ENCODE measurements at regions not wholly inside any gene's neighbourhood (a gene's known extent, or its start where the extent isn't known, plus 50 kb on each side); places are given as distances from the start of the nearest gene placed in this dataset.

DNA sequence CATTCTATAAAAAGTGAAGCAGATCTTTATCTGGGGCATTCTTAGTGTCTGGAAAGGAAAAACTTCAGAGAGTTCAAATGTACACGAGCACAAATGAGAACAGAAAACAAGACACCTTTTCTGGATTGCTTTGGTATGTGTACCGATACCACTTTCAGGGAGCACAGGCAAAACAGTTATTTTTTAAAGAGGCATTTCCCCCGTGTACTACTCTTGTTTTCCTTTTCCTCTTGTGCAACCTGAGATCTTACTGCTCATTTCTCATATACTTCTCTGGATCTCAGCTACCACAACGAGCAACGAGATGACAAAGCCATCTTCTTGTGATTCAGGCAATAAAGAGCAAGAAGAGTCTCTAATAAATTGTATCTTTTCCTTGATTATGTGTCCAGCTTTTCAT is 463.6 kb downstream of the SHQ1 start:
- no peak for DNase-seq

DNA sequence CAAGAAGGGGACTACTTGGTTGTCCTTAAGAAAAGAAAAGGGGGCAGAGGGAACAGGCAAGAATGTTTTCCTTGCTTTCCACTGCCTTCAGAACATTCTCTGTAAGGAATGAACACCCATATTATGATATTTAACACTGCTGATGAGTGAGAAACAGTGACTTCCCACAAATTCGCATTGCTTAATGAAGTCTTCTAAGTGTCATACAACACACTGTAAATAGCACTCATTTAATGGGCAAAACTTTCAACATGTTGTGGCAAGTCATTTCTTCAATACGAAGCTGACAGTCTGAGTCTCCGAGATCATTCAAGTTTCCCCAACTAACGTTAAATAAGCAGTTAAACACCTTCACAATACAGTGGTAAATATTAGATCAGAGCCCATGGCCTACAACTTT is 464.4 kb downstream of the SHQ1 start:
- no peak for DNase-seq

- DNase-seq, result no peak
Measured at GRCh38 chr3:72383230-72383629, 465.0 kb downstream of the SHQ1 start.

- DNase-seq, result no peak
Measured at GRCh38 chr3:72382460-72382859, 465.8 kb downstream of the SHQ1 start.

DNA sequence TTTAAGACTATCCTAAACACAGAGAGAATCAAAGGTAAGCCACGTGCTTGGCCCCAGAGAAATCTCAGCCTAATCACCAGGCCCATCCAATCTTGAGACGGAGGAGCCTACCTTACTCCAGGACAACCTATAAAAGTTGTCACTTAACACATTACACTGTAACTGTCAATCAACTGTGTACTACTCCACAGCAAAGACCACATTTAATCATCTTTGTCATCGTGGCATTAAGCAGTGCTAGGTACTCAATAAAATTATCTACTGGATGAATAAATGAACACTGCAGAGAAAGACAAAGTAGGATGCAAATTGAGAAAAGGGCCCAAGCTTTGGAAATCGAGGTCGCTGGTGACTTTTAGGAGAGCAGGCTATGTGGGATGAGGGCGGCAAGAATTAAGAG is 466.7 kb downstream of the SHQ1 start:
- DNase-seq, result no peak

DNA sequence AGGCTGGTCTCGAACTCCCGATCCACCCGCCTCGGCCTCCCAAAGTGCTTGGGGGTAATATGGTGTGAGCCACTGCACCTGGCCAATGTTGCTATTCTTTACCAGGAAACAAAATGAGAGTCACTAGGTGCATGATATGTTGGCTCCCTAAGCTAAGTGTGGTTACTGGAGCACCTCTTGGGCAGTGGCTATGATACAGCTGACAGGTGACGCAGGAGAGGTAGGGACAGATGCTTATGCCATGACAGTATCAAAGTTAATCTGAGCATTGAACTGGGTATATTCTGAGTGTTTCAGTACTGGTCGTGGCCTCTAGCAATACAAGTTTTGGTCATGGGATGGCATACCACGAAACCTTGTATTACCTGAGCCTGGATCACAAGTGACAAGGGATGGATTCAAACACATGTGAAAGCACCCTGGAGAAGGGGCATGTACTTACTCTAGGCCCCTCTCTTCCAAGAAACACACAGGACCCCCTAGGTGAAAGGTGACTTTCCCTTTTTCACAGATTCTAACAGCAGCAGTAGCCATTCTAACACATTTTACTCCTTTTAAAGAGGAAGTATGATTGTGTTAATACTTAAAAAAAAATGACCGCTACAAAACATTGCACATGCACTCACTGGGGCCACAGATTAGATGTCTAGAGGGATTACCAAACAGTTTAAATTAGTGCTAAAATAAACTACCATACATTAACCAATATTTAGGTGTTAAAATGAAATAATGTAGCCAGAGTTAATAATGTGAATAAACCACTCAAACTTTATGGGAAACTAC is 467.3 kb downstream of the SHQ1 start:
- no peak for DNase-seq

- DNase-seq, result no peak
Measured at GRCh38 chr3:72380193-72380592, 468.1 kb downstream of the SHQ1 start.

GRCh38 chr3:72379500-72380187 is 468.6 kb downstream of the SHQ1 start:
- no peak for DNase-seq

GRCh38 chr3:72378287-72378686 is 470.0 kb downstream of the SHQ1 start:
- no peak for DNase-seq

DNA sequence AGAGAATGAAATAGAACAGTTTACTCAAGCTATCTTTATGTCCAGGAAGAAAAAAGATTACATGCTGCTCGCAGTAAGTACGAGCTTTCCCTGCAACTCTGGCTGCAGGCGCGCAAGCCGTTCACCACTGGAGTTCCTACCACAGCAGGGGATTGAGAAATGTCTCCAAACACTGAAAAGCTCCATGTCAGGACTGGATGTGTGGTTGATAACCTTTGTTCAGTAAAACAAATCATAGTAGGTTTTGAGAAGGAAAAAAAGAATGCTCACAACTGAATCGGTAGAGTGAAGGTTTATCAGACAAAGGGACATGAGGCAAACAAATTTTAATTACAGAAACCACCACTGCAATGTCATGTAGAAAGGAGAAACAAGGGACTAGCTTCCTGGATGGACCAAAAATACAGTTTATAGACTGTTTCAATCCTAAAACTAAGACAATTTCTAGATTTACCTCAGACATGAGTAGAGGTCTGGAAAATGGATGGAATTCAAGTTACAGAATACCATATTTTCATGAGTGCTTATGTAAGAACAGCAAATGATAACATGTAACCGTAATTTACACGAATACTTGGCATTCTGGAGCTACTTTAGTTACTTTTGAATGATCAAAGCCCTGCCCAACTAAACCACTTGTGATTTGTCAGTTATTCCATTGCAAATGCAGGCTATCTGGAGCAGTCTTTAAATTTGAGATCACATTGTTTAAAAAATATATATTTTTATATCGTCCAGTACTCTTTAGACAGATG is 471.1 kb downstream of the SHQ1 start:
- no peak for DNase-seq

DNA sequence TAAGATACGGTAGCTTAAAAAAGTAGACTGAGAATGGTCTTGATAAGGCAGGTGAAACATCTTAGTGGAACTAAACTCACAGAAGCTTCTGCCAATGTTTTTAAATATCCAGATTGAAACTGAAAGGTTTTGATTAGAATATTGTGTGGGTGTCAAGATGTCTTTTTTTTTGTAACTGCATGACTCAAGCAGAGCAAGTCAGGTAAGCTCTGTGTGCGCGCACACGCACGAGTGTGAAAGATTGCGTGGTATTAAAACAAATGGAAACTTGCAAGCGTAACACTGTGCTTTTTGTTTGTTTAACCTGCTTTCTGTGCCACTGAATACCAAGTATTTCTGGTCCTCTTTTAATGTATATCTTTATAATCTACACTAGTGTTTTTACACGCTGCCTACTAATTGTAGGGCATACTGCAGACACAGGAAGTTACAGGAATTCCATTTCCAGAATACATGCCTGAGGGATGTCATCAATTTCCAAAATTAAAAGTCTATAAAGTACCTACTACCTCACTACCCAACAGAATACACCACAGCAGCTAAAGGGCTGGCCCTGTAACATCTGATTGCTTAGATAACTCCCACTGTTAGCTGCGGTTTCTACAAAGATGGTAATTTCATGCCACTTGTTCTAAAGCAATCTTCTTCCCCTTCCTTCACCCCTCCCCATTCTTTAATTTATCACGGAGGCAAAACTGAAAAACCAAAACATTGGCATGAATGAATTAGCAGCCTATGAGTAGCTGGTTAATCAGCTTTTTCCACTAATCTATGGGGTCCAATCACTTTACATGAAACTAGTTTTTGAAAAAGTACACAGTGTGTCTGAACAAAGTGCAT is 472.8 kb downstream of the SHQ1 start:
- no peak for DNase-seq

- DNase-seq, result no peak
Measured at GRCh38 chr3:72373139-72373538, 475.1 kb downstream of the SHQ1 start.

DNA sequence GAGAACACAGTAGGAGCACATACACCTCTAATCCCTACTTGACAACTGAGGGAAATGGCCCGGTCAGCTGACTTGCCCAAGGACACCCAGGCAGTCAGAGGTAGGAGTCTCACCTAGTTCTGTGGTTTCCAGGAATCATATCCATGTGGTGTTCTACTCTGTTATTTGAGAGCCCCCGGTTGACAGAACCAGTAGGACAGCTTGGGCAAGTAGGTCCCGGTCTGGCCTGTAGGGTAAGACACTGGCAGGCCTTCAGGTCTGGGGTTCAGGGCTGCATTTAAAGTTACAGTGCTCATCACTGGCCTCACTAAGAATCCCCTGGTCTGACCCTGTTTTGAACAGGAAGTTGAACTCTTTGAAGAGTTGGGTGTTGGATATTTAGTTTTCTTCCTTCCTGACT is 476.1 kb downstream of the SHQ1 start:
- no peak for DNase-seq

DNA sequence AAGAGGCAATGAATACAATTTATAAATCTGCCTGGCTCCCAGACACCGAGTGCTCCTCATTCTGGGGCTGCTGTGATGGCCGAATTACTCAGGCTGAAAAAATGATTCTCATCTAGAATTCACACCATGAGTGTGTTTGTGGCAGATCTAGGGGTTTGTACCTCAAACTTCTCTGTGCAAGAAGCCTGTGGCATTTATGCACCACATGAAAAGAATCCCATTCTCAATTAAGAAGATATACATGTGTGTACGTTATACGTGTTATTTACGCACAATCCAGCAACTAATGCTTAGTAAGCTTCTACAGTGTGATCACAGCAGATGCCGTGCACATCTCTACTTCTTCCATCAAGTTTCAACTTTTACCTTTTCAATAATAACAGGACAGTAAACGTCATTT is 476.8 kb downstream of the SHQ1 start:
- DNase-seq, result no peak

DNA sequence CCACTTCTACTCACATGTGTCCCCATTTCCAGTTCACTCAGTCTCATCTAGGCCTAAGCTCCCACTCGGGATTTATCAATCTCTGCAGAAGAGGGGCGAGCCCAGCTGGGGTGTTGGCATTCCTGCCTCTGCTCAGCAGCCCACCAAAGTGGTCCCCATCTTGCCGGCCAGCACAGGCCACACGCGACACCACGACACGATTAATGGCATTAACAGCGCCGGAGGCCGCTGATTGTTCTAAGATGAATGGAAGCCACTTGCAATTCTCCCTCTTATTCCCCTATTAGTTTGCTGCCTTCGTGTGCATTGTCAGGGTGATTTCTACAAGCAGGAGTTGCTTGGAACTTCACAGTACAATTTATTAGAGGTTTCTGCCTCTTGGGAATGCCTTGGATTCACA is 477.3 kb downstream of the SHQ1 start:
- no peak for DNase-seq

GRCh38 chr3:72369681-72370080 is 478.6 kb downstream of the SHQ1 start:
- DNase-seq, result no peak

DNA sequence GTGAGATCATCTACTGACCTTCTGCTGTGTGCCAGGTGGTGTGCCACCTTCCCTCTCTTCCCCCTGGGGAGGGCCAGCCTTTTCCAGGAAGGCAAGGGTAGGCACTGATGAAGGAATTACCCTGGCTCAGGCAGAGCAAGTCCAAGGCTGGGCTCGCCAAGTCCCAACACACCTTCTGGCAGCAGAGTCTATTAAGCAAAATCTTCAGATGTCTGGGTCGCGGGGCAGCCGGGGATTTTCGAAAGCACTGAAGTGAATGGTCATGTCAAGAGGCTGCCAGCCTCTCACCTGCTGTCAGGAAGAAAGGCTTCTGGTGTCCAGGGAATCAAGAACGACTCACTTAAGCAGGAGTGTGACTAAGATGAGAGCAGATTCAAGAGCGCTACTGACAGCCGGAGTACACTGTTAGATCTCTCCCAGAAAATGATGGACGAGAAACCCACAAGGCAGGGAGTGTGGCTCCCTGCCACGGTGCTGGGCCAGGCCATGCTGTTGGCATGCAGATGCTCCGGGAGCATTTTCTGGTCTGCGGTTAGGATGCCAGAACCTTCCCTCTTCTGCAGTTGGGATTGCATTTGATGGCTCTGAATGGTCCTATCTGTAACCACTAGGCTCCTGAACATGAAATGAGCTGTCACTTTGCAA is 479.8 kb downstream of the SHQ1 start:
- DNase-seq, result no peak

DNA sequence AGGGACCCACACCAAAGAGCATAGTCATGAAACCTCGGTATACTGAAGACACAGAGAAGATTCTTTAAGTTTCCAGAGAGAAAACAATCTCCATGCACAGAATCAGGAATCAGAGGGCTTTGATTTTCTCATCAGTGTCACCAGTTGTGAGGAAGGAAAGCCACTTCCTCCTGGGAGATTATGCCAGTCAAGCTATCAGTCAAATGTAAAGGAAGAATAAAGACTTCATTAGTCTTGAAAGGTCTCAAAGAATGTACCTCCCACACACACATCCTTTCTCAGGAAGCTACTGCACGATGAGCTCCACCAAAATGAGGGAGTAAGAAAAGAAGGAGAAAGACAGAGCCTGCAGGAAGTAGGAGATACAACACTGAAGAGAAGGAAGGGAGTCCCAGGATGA is 486.3 kb downstream of the SHQ1 start:
- DNase-seq, result no peak

DNA sequence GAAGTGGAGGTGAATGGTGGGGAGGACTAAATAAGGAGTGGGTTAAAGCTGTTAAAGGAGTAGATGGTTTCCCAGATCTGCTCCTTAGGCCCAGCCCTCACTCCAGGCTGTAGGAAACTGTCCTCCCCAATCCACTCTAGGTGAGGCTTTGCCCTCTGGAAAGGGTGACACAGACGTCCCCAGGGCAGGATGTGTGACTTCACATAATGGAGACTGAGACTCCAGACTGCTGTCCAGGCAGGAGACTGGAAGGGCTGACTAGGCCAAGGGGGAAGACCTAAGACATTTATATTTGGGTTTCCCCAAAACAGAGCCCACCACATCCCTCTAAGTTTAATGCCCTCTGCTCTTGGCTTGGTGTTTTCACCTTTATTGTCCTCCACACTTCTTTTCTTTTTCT is 488.5 kb downstream of the SHQ1 start:
- DNase-seq, result no peak

- no peak for DNase-seq
Measured at GRCh38 chr3:72355168-72355567, 493.1 kb downstream of the SHQ1 start.

- no peak for DNase-seq
Measured at GRCh38 chr3:72354486-72354885, 493.8 kb downstream of the SHQ1 start.

Measured in NCI-H1930 (cell line).